ENCODE measurements at regions not wholly inside any gene's neighbourhood (a gene's known extent, or its start where the extent isn't known, plus 50 kb on each side); places are given as distances from the start of the nearest gene placed in this dataset.

DNA sequence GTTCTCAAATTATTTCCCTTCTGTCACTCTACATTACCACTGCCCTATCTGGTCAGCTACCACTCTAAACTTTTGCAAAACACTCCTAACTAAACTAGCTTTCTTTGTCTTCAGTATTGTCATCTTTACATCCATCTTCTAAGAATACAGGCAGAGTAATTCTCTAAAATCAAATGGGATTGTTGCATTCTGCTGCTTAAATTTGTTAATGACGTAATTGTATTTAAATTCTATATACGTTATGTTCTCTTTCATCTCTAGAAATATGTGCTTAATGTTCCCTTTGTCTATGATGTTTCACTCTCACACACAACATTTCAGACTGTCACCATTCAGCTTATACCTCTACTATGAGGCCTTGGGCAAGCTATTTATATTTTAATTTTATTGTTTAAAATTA lies 1041.1 kb upstream of the POU3F4 start:
- TF ChIP-seq RAD21 (conservative IDR thresholded peaks at IDR 0.05), result no peak
- no peak for TF ChIP-seq TAF1 (IDR thresholded peaks at IDR 0.05; ENCODE audit: low read depth)
- TF ChIP-seq, protein P1, sequence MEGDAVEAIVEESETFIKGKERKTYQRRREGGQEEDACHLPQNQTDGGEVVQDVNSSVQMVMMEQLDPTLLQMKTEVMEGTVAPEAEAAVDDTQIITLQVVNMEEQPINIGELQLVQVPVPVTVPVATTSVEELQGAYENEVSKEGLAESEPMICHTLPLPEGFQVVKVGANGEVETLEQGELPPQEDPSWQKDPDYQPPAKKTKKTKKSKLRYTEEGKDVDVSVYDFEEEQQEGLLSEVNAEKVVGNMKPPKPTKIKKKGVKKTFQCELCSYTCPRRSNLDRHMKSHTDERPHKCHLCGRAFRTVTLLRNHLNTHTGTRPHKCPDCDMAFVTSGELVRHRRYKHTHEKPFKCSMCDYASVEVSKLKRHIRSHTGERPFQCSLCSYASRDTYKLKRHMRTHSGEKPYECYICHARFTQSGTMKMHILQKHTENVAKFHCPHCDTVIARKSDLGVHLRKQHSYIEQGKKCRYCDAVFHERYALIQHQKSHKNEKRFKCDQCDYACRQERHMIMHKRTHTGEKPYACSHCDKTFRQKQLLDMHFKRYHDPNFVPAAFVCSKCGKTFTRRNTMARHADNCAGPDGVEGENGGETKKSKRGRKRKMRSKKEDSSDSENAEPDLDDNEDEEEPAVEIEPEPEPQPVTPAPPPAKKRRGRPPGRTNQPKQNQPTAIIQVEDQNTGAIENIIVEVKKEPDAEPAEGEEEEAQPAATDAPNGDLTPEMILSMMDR (IDR thresholded peaks at IDR 0.05; ENCODE audit: poor library complexity, severe bottlenecking), result no peak
- no peak for TF ChIP-seq MXI1 (conservative IDR thresholded peaks at IDR 0.05; ENCODE audit: poor library complexity, severe bottlenecking)
- TF ChIP-seq EP300 (conservative IDR thresholded peaks at IDR 0.05; ENCODE audit: poor library complexity, severe bottlenecking), result no peak
- no peak for TF ChIP-seq SMC3 (conservative IDR thresholded peaks at IDR 0.05; ENCODE audit: poor library complexity)
- TF ChIP-seq, protein P2, sequence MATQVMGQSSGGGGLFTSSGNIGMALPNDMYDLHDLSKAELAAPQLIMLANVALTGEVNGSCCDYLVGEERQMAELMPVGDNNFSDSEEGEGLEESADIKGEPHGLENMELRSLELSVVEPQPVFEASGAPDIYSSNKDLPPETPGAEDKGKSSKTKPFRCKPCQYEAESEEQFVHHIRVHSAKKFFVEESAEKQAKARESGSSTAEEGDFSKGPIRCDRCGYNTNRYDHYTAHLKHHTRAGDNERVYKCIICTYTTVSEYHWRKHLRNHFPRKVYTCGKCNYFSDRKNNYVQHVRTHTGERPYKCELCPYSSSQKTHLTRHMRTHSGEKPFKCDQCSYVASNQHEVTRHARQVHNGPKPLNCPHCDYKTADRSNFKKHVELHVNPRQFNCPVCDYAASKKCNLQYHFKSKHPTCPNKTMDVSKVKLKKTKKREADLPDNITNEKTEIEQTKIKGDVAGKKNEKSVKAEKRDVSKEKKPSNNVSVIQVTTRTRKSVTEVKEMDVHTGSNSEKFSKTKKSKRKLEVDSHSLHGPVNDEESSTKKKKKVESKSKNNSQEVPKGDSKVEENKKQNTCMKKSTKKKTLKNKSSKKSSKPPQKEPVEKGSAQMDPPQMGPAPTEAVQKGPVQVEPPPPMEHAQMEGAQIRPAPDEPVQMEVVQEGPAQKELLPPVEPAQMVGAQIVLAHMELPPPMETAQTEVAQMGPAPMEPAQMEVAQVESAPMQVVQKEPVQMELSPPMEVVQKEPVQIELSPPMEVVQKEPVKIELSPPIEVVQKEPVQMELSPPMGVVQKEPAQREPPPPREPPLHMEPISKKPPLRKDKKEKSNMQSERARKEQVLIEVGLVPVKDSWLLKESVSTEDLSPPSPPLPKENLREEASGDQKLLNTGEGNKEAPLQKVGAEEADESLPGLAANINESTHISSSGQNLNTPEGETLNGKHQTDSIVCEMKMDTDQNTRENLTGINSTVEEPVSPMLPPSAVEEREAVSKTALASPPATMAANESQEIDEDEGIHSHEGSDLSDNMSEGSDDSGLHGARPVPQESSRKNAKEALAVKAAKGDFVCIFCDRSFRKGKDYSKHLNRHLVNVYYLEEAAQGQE (IDR thresholded peaks at IDR 0.05; ENCODE audit: borderline replicate concordance), result no peak
- TF ChIP-seq POLR2AphosphoS5 (IDR thresholded peaks at IDR 0.05), result no peak
- no peak for TF ChIP-seq EZH2 (IDR thresholded peaks at IDR 0.05; ENCODE audit: borderline replicate concordance, insufficient read depth, low read length, poor library complexity, severe bottlenecking)
- Histone ChIP-seq H3K36me3 (ENCODE audit: insufficient read depth, low read length) (no peaks in the 10 kb centered on the region), H4K20me1 (ENCODE audit: insufficient read depth) (no peaks in the 10 kb centered on the region), H3K4me3 (ENCODE audit: low read length) (no peak overlapping the region), H3K27me3 (ENCODE audit: insufficient read depth, low read depth, low read length) (no peaks in the 10 kb centered on the region), H3F3A (ENCODE audit: insufficient read depth, low read length, poor library complexity, severe bottlenecking) (no peaks in the 10 kb centered on the region), H3K4me2 (ENCODE audit: low read length) (no peak overlapping the region), H3K9ac (ENCODE audit: low read length) (no peak overlapping the region), H3K79me2 (replicated peaks; ENCODE audit: insufficient read depth, low read length) (no peaks in the 10 kb centered on the region), H3K27ac (ENCODE audit: low read length) (no peak overlapping the region), H2AFZ (ENCODE audit: low read depth, low read length) (no peak overlapping the region), H3K9me3 (ENCODE audit: low read length) (no peaks in the 10 kb centered on the region), H3K9me2 (ENCODE audit: insufficient read depth, low read length) (no peaks in the 10 kb centered on the region)

Data from neural cell (in vitro differentiated cells).